HEK293 (cell line): ENCODE measurements at regions not wholly inside any gene's neighbourhood (a gene's known extent, or its start where the extent isn't known, plus 50 kb on each side); places are given as distances from the start of the nearest gene placed in this dataset.

ENCODE experiments used
- CTCF ChIP-seq: fragments of 450-650 bp; formaldehyde crosslinking; IDR thresholded peaks from 2 replicates; pipeline ENCODE4 v1.5.1; 2016; ENCODE audit warnings: missing biosample characterization, missing genetic modification characterization
- PBX3 ChIP-seq: sonication (generic); formaldehyde crosslinking; IDR thresholded peaks from 2 replicates; pipeline ENCODE4 v1.8.1; 2022; ENCODE audit warnings: mild to moderate bottlenecking, moderate library complexity, missing genetic modification reagents
- YY1 ChIP-seq: fragments of 450-650 bp; formaldehyde crosslinking; IDR thresholded peaks from 2 replicates; pipeline ENCODE4 v1.5.1; 2018; ENCODE audit warnings: missing biosample characterization, missing genetic modification characterization
- ZBTB21 ChIP-seq: fragments of 450-650 bp; formaldehyde crosslinking; IDR thresholded peaks from 2 replicates; pipeline ENCODE4 v1.5.1; 2017; ENCODE audit warnings: missing biosample characterization, missing genetic modification characterization
- ZNF10 ChIP-seq: fragments of 450-650 bp; formaldehyde crosslinking; IDR thresholded peaks from 2 replicates; pipeline ENCODE4 v1.5.1; 2017; ENCODE audit warnings: missing biosample characterization, missing genetic modification characterization
- ZNF121 ChIP-seq: fragments of 450-650 bp; formaldehyde crosslinking; IDR thresholded peaks from 2 replicates; pipeline ENCODE4 v1.5.1; 2016; ENCODE audit warnings: missing biosample characterization, missing genetic modification characterization
- ZNF274 ChIP-seq, 2 experiments: fragments of 200-500 bp in 1 of 2; fragments of 450-650 bp in 1 of 2; sonication (Bioruptor generic) in 1 of 2; formaldehyde crosslinking in 1 of 2; IDR thresholded peaks; 2 replicates each; pipeline versions ENCODE4 v1.5.1 to v1.6.1; 2014 to 2016; ENCODE audit warnings: borderline replicate concordance in 1 of 2, inconsistent platforms in 1 of 2, low read length in 1 of 2, missing biosample characterization in 1 of 2, missing genetic modification characterization in 1 of 2
- ZNF654 ChIP-seq: fragments of 450-650 bp; formaldehyde crosslinking; IDR thresholded peaks from 2 replicates; pipeline ENCODE4 v1.5.1; 2016; ENCODE audit warnings: low read depth, missing biosample characterization, missing genetic modification characterization
- ZNF670 ChIP-seq: fragments of 450-650 bp; formaldehyde crosslinking; IDR thresholded peaks from 2 replicates; pipeline ENCODE4 v1.5.1; 2016; ENCODE audit warnings: missing biosample characterization, missing genetic modification characterization, low read depth
- TF ChIP-seq, protein P1 (sequence below): fragments of 450-650 bp; formaldehyde crosslinking; IDR thresholded peaks from 2 replicates; pipeline ENCODE4 v1.5.1; 2016; ENCODE audit warnings: missing biosample characterization, missing genetic modification characterization

DNA sequence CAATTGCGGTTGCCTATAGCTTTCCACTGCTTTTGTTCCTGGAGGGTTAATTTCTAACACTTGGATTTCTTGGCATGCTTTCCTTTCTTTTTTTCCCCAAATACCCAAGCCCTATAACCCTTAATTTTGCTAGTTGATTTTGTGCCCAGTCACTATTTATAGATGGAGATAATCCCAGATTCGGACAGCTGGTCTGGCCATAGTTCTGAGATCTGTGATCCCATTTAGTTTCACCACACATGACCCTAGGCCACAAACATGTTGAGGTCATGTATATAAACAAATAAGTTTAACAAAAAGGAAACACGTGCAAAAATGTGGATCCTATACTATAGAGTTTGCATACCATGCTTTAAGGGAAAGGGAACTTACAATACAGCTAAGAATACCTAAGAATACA lies 111.4 kb downstream of the ZMAT3 start:
- TF ChIP-seq ZBTB21 (no peak), ZNF121 (tag by site-specific recombination) (no peak), ZNF10 (tag by site-specific recombination) (no peak), ZNF274 (IDR thresholded peaks at IDR 0.05; ENCODE audit: low read length) (no peak), ZNF274 (tag by site-specific recombination; IDR thresholded peaks at IDR 0.05; ENCODE audit: borderline replicate concordance) (no peak), ZNF654 (no peak), CTCF (tag by site-specific recombination) (no peak), ZNF670 (tag by site-specific recombination) (no peak), YY1 (no peak), PBX3 (CRISPR knock-in tag) (no peak)
- TF ChIP-seq, protein P1, sequence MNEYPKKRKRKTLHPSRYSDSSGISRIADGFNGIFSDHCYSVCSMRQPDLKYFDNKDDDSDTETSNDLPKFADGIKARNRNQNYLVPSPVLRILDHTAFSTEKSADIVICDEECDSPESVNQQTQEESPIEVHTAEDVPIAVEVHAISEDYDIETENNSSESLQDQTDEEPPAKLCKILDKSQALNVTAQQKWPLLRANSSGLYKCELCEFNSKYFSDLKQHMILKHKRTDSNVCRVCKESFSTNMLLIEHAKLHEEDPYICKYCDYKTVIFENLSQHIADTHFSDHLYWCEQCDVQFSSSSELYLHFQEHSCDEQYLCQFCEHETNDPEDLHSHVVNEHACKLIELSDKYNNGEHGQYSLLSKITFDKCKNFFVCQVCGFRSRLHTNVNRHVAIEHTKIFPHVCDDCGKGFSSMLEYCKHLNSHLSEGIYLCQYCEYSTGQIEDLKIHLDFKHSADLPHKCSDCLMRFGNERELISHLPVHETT = no peak
